ENCODE measurements at regions not wholly inside any gene's neighbourhood (a gene's known extent, or its start where the extent isn't known, plus 50 kb on each side); places are given as distances from the start of the nearest gene placed in this dataset.
"Not testable (repeated sequence)": the region's sequence is repeated elsewhere in the genome, so short reads cannot be mapped to it uniquely, and the experiment has no call there.

DNA sequence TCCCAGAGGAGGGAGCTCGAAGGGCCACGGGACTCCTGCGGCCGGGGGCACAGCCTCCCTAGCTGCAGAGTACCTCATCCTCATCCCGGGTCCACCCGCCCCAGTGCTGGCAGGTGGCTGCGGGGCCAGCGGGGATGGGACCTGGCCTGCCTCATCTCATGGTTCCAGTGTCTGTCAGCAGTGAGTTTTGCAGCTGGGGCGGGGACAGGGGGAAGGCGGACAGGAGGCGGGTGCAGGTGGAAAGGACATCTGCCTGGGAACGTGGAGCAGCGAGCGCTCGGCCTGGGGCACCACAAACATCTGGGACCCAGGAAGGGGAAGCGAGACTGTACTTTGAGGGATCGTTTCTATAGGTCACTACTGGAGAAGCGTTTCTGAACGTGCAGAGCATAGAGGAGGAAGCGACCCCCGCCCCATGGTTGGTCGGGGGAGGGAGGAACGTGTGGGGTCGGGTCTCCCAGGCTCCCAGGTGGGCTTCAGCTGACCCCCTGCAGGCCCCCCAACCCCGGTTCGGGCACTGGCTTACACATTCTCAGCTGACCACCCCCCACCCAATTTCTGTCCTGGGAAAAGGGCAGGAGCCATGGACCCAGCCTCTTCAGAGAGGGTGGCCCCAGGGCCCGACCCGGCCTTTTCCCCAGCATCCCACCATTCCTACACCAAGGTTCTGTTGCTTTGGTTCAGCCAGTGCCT is 56.5 kb upstream of the NOTCH1 start:
- no peaks in the 10 kb centered on the region for H3K9me3 Mint-ChIP-seq
- no peak for DNase-seq
- H3K27ac Mint-ChIP-seq = no peak overlapping the region
- no peaks in the 10 kb centered on the region for H3K36me3 Mint-ChIP-seq (ENCODE audit: low read depth)
- peaks cover 13% of the 10 kb centered on the region for H3K27me3 Mint-ChIP-seq
- no peaks in the 10 kb centered on the region for H3K4me1 Mint-ChIP-seq
- CTCF ChIA-PET = no interaction called here
- H3K4me3 Mint-ChIP-seq = no peak overlapping the region
- POLR2A ChIA-PET = no interaction called here

GRCh38 chr9:136601250-136601973 is 55.6 kb upstream of the NOTCH1 start:
- H3K27ac Mint-ChIP-seq; H3K9me3 Mint-ChIP-seq; H3K36me3 Mint-ChIP-seq (ENCODE audit: low read depth); H3K4me3 Mint-ChIP-seq; POLR2A ChIA-PET; CTCF ChIA-PET; H3K4me1 Mint-ChIP-seq; DNase-seq: not testable (repeated sequence)
- H3K27me3 Mint-ChIP-seq = peaks cover 13% of the 10 kb centered on the region

- peaks cover 13% of the 10 kb centered on the region for H3K27me3 Mint-ChIP-seq
- H3K4me1 Mint-ChIP-seq = no peaks in the 10 kb centered on the region
- POLR2A ChIA-PET = no interaction called here
- no peak overlapping the region for H3K27ac Mint-ChIP-seq
- no peaks in the 10 kb centered on the region for H3K36me3 Mint-ChIP-seq (ENCODE audit: low read depth)
- CTCF ChIA-PET = no interaction called here
- no peak for DNase-seq
- no peaks in the 10 kb centered on the region for H3K9me3 Mint-ChIP-seq
- no peak overlapping the region for H3K4me3 Mint-ChIP-seq
Measured at GRCh38 chr9:136599811-136600660, 54.2 kb upstream of the NOTCH1 start.

GRCh38 chr9:136599074-136599531 is 53.3 kb upstream of the NOTCH1 start:
- Mint-ChIP-seq H3K27me3 (peaks cover 13% of the 10 kb centered on the region), H3K4me1 (no peaks in the 10 kb centered on the region), H3K36me3 (ENCODE audit: low read depth) (no peaks in the 10 kb centered on the region), H3K27ac (no peak overlapping the region), H3K4me3 (no peak overlapping the region), H3K9me3 (no peaks in the 10 kb centered on the region)
- POLR2A ChIA-PET = no interaction called here
- no peak for DNase-seq
- CTCF ChIA-PET = interaction anchor here (1.5 kb wide), 1 partner anchor 45 kb away, joined by 3 read pairs; no protein-coding TSS in a partner anchor

DNA sequence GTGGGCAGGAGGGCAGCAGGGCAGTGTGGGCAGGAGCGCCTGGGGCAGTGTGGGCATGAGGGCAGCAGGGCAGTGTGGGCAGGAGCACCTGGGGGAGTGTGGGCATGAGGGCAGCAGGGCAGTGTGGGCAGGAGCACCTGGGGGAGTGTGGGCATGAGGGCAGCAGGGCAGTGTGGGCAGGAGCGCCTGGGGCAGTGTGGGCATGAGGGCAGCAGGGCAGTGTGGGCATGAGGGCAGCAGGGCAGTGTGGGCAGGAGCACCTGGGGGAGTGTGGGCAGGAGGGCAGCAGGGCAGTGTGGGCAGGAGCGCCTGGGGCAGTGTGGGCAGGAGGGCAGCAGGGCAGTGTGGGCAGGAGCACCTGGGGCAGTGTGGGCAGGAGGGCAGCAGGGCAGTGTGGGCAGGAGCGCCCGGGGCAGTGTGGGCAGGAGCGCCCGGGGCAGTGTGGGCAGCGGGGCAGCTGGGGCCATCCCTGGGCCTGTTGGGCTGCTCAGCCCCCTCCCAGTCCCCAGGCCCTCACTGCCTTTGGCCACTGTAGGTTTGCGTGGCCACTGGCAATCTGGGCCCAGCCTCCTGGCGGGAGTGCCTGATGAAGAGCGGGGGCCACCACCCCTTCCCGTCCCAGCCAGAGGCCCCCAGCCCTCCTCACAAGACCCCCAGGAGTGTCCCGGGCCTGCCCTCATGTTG is 52.7 kb upstream of the NOTCH1 start:
- H3K4me3 Mint-ChIP-seq; POLR2A ChIA-PET; H3K9me3 Mint-ChIP-seq; H3K4me1 Mint-ChIP-seq; H3K27ac Mint-ChIP-seq; DNase-seq; H3K36me3 Mint-ChIP-seq (ENCODE audit: low read depth): not testable (repeated sequence)
- CTCF ChIA-PET = interaction anchor here (1.5 kb wide), 1 partner anchor 46 kb away, joined by 3 read pairs; no protein-coding TSS in a partner anchor
- peaks cover 13% of the 10 kb centered on the region for H3K27me3 Mint-ChIP-seq

GRCh38 chr9:136597965-136598364 is 52.1 kb upstream of the NOTCH1 start:
- DNase-seq = no peak
- no peaks in the 10 kb centered on the region for H3K36me3 Mint-ChIP-seq (ENCODE audit: low read depth)
- no peaks in the 10 kb centered on the region for H3K4me1 Mint-ChIP-seq
- no peaks in the 10 kb centered on the region for H3K9me3 Mint-ChIP-seq
- ChIA-PET POLR2A (no interaction called here), CTCF (interaction anchor here (1.5 kb wide), 1 partner anchor 46 kb away, joined by 3 read pairs; no protein-coding TSS in a partner anchor)
- no peak overlapping the region for H3K27ac Mint-ChIP-seq
- H3K4me3 Mint-ChIP-seq = no peak overlapping the region
- H3K27me3 Mint-ChIP-seq = peaks cover 13% of the 10 kb centered on the region

- ChIA-PET POLR2A (no interaction called here), CTCF (interaction anchor here (1.5 kb wide), 1 partner anchor 47 kb away, joined by 3 read pairs; no protein-coding TSS in a partner anchor)
- Mint-ChIP-seq H3K27ac (no peak overlapping the region), H3K36me3 (ENCODE audit: low read depth) (no peaks in the 10 kb centered on the region), H3K9me3 (no peaks in the 10 kb centered on the region), H3K4me3 (no peak overlapping the region), H3K4me1 (no peaks in the 10 kb centered on the region), H3K27me3 (peaks cover 9% of the 10 kb centered on the region)
- DNase-seq = no peak
Measured at GRCh38 chr9:136597141-136597885, 51.5 kb upstream of the NOTCH1 start.

GRCh38 chr9:136596630-136597031 is 50.8 kb upstream of the NOTCH1 start:
- ChIA-PET CTCF (no interaction called here), POLR2A (no interaction called here)
- Mint-ChIP-seq H3K27me3 (peaks cover 6% of the 10 kb centered on the region), H3K4me3 (no peak overlapping the region), H3K9me3 (no peaks in the 10 kb centered on the region), H3K36me3 (ENCODE audit: low read depth) (no peaks in the 10 kb centered on the region), H3K4me1 (no peaks in the 10 kb centered on the region), H3K27ac (no peak overlapping the region)
- no peak for DNase-seq

- no peaks in the 10 kb centered on the region for H3K36me3 Mint-ChIP-seq (ENCODE audit: low read depth)
- CTCF ChIA-PET = no interaction called here
Measured at GRCh38 chr9:136596217-136596616, 50.4 kb upstream of the NOTCH1 start.

DNA sequence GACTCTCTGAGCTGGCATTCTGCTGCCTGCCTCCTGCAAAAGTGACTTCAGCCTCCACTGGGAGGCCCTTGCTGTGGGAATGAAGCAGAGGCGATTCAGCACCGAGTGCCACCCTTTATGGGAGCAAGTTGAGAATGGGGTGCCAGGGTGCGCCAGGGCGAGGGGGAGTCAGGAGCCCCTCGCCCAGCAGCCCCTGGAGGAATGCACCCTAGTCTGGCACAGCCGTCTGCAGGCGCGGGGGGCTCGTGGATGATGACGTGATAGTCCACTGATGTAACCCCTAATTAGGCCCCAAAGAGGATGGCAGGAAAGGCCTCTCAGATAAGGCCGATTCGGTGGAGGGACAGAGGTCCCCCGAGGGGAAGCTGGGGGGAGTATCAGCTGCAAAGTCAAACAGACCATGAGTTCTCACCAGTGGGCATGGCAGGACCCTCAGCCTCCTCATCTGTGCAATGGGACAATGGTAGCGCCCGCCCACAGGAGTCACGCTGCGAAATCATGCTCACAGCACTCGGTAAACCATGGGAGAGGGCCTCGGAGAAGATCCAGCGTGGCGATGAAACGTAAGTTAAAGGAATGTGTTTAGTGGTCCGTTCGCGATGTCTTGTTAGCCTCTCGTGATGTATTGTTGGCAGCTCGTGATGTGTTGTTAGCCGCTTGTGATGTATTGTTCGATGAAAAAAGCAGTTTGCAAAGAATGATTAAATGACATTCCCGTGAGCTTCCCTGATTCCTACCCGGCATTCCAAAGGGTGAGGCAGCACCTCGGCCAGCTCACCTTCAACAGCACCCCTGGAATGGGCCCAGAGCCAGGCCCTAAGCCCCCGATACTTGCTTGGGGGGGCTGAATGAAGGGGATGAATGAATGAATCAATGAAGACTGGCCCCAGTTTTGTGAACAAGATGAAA is 49.7 kb upstream of the NOTCH1 start:
- no peaks in the 10 kb centered on the region for H3K36me3 Mint-ChIP-seq (ENCODE audit: low read depth)
- ChIA-PET POLR2A (no interaction called here), CTCF (no interaction called here)
- H3K27ac Mint-ChIP-seq = no peak overlapping the region
- no peaks in the 10 kb centered on the region for H3K4me1 Mint-ChIP-seq
- no peaks in the 10 kb centered on the region for H3K9me3 Mint-ChIP-seq
- H3K27me3 Mint-ChIP-seq = peaks cover 3% of the 10 kb centered on the region
- DNase-seq = no peak
- no peak overlapping the region for H3K4me3 Mint-ChIP-seq

More at GRCh38 chr9:136596217-136596616, 50.4 kb upstream of the NOTCH1 start:
- Mint-ChIP-seq H3K4me3 (no peak overlapping the region), H3K9me3 (no peaks in the 10 kb centered on the region), H3K27me3 (peaks cover 6% of the 10 kb centered on the region), H3K4me1 (no peaks in the 10 kb centered on the region), H3K27ac (no peak overlapping the region)
- no peak for DNase-seq
- POLR2A ChIA-PET = no interaction called here

Measured in activated CD4-positive, alpha-beta T cell treated with anti-CD3 and anti-CD28 coated beads, Interleukin-2, amount 10 ng/mL, durations not matched to agents 7 days and 5 days (primary cell).